WTC11 (cell line): ENCODE measurements at regions not wholly inside any gene's neighbourhood (a gene's known extent, or its start where the extent isn't known, plus 50 kb on each side); places are given as distances from the start of the nearest gene placed in this dataset.

Source experiments
- ATF2 ChIP-seq: sonication (generic); formaldehyde crosslinking; IDR thresholded peaks from 2 replicates; pipeline ENCODE4 v1.8.1; 2022; ENCODE audit warnings: low read depth, missing genetic modification reagents, borderline replicate concordance
- CBFB ChIP-seq: sonication (generic); formaldehyde crosslinking; IDR thresholded peaks from 2 replicates; pipeline ENCODE4 v1.8.1; 2022; ENCODE audit warnings: mild to moderate bottlenecking, low read depth, missing genetic modification reagents
- CTCF ChIP-seq: fragments of 200-600 bp; IDR thresholded peaks from 2 replicates; pipeline ENCODE4 v1.8.0; 2022; ENCODE audit warnings: antibody characterized with exemption
- ELF4 ChIP-seq: sonication (generic); formaldehyde crosslinking; IDR thresholded peaks from 2 replicates; pipeline ENCODE4 v1.8.1; 2022; ENCODE audit warnings: low read depth, mild to moderate bottlenecking, moderate library complexity, missing genetic modification reagents
- ESRRA ChIP-seq: sonication (generic); formaldehyde crosslinking; IDR thresholded peaks from 2 replicates; pipeline ENCODE4 v1.8.1; 2022; ENCODE audit warnings: mild to moderate bottlenecking, missing genetic modification reagents, borderline replicate concordance
- JUN ChIP-seq: sonication (generic); formaldehyde crosslinking; IDR thresholded peaks from 2 replicates; pipeline ENCODE4 v1.8.0; 2023; ENCODE audit warnings: mild to moderate bottlenecking, missing genetic modification reagents
- MAX ChIP-seq: sonication (generic); formaldehyde crosslinking; IDR thresholded peaks from 2 replicates; pipeline ENCODE4 v1.8.0; 2022; ENCODE audit warnings: mild to moderate bottlenecking, missing genetic modification reagents
- SOX15 ChIP-seq: fragments of 250-450 bp; sonication (Bioruptor Pico); IDR thresholded peaks from 2 replicates; pipeline ENCODE4 v1.9.0; 2021; ENCODE audit warnings: mild to moderate bottlenecking
- SP1 ChIP-seq: sonication (generic); formaldehyde crosslinking; conservative IDR thresholded peaks from 2 replicates; pipeline ENCODE4 v1.8.1; 2022; ENCODE audit warnings: missing genetic modification reagents
- TEAD1 ChIP-seq: sonication (generic); formaldehyde crosslinking; IDR thresholded peaks from 2 replicates; pipeline ENCODE4 v1.8.0; 2022; ENCODE audit warnings: mild to moderate bottlenecking, missing genetic modification reagents
- USF1 ChIP-seq: sonication (generic); formaldehyde crosslinking; IDR thresholded peaks from 2 replicates; pipeline ENCODE4 v1.8.0; 2022; ENCODE audit warnings: mild to moderate bottlenecking, missing genetic modification reagents
- USF2 ChIP-seq: sonication (generic); formaldehyde crosslinking; IDR thresholded peaks from 2 replicates; pipeline ENCODE4 v1.8.1; 2023; ENCODE audit warnings: mild to moderate bottlenecking, missing genetic modification reagents, moderate library complexity
- ZBTB21 ChIP-seq: sonication (generic); formaldehyde crosslinking; IDR thresholded peaks from 2 replicates; pipeline ENCODE4 v1.8.1; 2023; ENCODE audit warnings: mild to moderate bottlenecking, missing genetic modification reagents, borderline replicate concordance
- ZNF121 ChIP-seq: sonication (generic); formaldehyde crosslinking; IDR thresholded peaks from 2 replicates; pipeline ENCODE4 v1.8.0; 2023; ENCODE audit warnings: missing genetic modification reagents

- TF ChIP-seq ATF2 (CRISPR knock-in tag) = no peak
- no peak for TF ChIP-seq CBFB (CRISPR knock-in tag)
- TF ChIP-seq ESRRA (CRISPR knock-in tag) = no peak
- no peak for TF ChIP-seq CTCF
- TF ChIP-seq JUN (CRISPR knock-in tag) = no peak
- TF ChIP-seq SP1 (CRISPR knock-in tag) = no peak
- TF ChIP-seq ELF4 (CRISPR knock-in tag) = no peak
- no peak for TF ChIP-seq MAX (CRISPR knock-in tag)
- TF ChIP-seq ZNF121 (CRISPR knock-in tag) = no peak
- no peak for TF ChIP-seq USF2 (CRISPR knock-in tag)
- TF ChIP-seq SOX15 (CRISPR knock-in tag) = no peak
- TF ChIP-seq TEAD1 = no peak
- TF ChIP-seq ZBTB21 (CRISPR knock-in tag) = no peak
- TF ChIP-seq USF1 (CRISPR knock-in tag) = no peak
These were observed 257.1 kb upstream of the TENM4 start for GRCh38 chr11:79697905-79698304.
